ENCODE measurements at regions not wholly inside any gene's neighbourhood (a gene's known extent, or its start where the extent isn't known, plus 50 kb on each side); places are given as distances from the start of the nearest gene placed in this dataset.

- ATAC-seq: no peak
- no peak for DNase-seq (ENCODE audit: low read depth in 1 of 2, low spot score in 1 of 2)
- TF ChIP-seq SMC3 (IDR thresholded peaks at IDR 0.05) (no peak), RFX5 (IDR thresholded peaks at IDR 0.05) (no peak), GATA3 (IDR thresholded peaks at IDR 0.05; ENCODE audit: borderline replicate concordance) (no peak), FOSL2 (IDR thresholded peaks at IDR 0.05) (no peak), FOSL2 (CRISPR knock-in tag; IDR thresholded peaks at IDR 0.05) (no peak), ZNF302 (CRISPR knock-in tag; IDR thresholded peaks at IDR 0.05) (no peak)
- 82% methylated on average over 3 of the region's 3 CpGs for WGBS (ENCODE audit: missing lambda C conversion rate)
- Histone ChIP-seq H3K9me3 (no peaks in the 10 kb centered on the region), H3K4me2 (no peak overlapping the region), H3K4me3 (no peak overlapping the region), H3K27ac (no peak overlapping the region), H3K4me1 (no peaks in the 10 kb centered on the region)
- ChIA-PET CTCF (interaction anchor here (1.3 kb wide), 1 partner anchor 11 kb away, joined by 5 read pairs; no protein-coding TSS in a partner anchor), POLR2A (no interaction called here)
- FAIRE-seq: no peak
These were observed 341.1 kb downstream of the RAPGEF2 start for GRCh38 chr4:159443975-159444374.

- ChIA-PET POLR2A (no interaction called here), CTCF (no interaction called here)
- no peak overlapping the region for H3K4me3 ChIP-seq
- no peak for TF ChIP-seq NR3C1 (IDR thresholded peaks at IDR 0.05)
- TF ChIP-seq ZFP36 (IDR thresholded peaks at IDR 0.05; ENCODE audit: borderline replicate concordance, partially characterized antibody): no peak
- TF ChIP-seq EHMT2 (IDR thresholded peaks at IDR 0.05; ENCODE audit: low read depth): no peak
- TF ChIP-seq NPAS2 (CRISPR knock-in tag; IDR thresholded peaks at IDR 0.05; ENCODE audit: borderline replicate concordance): no peak
- TF ChIP-seq RCOR1 (IDR thresholded peaks at IDR 0.05; ENCODE audit: low read depth, low read length): no peak
- TF ChIP-seq CBX2 (IDR thresholded peaks at IDR 0.05; ENCODE audit: borderline replicate concordance, low read depth): no peak
- TF ChIP-seq SMC3 (IDR thresholded peaks at IDR 0.05): no peak
- no peak for TF ChIP-seq ELK1 (IDR thresholded peaks at IDR 0.05; ENCODE audit: low read depth, low read length)
- peak in 1 of 2 experiments; percentile 8 for DNase-seq (ENCODE audit: low read depth in 1 of 2, low spot score in 1 of 2)
- H3K4me2 ChIP-seq: no peak overlapping the region
- ATAC-seq: no peak
- 45% methylated on average over 1 of the region's 1 CpG for WGBS (ENCODE audit: missing lambda C conversion rate)
- H3K9me3 ChIP-seq: no peaks in the 10 kb centered on the region
- no peak overlapping the region for H3K27ac ChIP-seq
- no peak for FAIRE-seq
- no peaks in the 10 kb centered on the region for H3K4me1 ChIP-seq
These were observed 341.8 kb downstream of the RAPGEF2 start for GRCh38 chr4:159444678-159445077.

- Histone ChIP-seq H3K9me3 (no peaks in the 10 kb centered on the region), H3K4me1 (no peaks in the 10 kb centered on the region), H3K4me2 (no peak overlapping the region), H3K4me3 (no peak overlapping the region), H3K27ac (no peak overlapping the region)
- ATAC-seq (no peak), DNase-seq (ENCODE audit: low read depth in 1 of 2, low spot score in 1 of 2) (no peak), FAIRE-seq (no peak)
- TF ChIP-seq JUNB (IDR thresholded peaks at IDR 0.05): no peak
- TF ChIP-seq FOSL2 (IDR thresholded peaks at IDR 0.05): no peak
- no peak for TF ChIP-seq FOSL2 (CRISPR knock-in tag; IDR thresholded peaks at IDR 0.05)
- no peak for TF ChIP-seq CTCF (IDR thresholded peaks at IDR 0.05)
- no peak for TF ChIP-seq CBX2 (IDR thresholded peaks at IDR 0.05; ENCODE audit: borderline replicate concordance, low read depth)
- no peak for TF ChIP-seq SMC3 (IDR thresholded peaks at IDR 0.05)
- no peak for TF ChIP-seq FOXS1 (CRISPR knock-in tag; IDR thresholded peaks at IDR 0.05)
- TF ChIP-seq HMGXB4 (CRISPR knock-in tag; IDR thresholded peaks at IDR 0.05; ENCODE audit: borderline replicate concordance): no peak
- TF ChIP-seq RCOR1 (IDR thresholded peaks at IDR 0.05; ENCODE audit: low read depth, low read length): no peak
- no peak for TF ChIP-seq CBX8 (IDR thresholded peaks at IDR 0.05)
- no peak for TF ChIP-seq RFX5 (IDR thresholded peaks at IDR 0.05)
- TF ChIP-seq TFCP2L1 (CRISPR knock-in tag; IDR thresholded peaks at IDR 0.05): no peak
- no peak for TF ChIP-seq REST (IDR thresholded peaks at IDR 0.05)
- TF ChIP-seq HES2 (IDR thresholded peaks at IDR 0.05): no peak
- ChIA-PET CTCF (interaction anchor here (0.6 to 1.0 kb wide), 3 partner anchors 25 to 1191 kb away, joined by 4 to 5 read pairs (median 5); no protein-coding TSS in a partner anchor), POLR2A (no interaction called here)
- 73% methylated on average over 2 of the region's 2 CpGs for WGBS (ENCODE audit: missing lambda C conversion rate)
These were observed 342.8 kb downstream of the RAPGEF2 start for GRCh38 chr4:159445692-159446091.
